GM19238 (cell line): ENCODE measurements at regions not wholly inside any gene's neighbourhood (a gene's known extent, or its start where the extent isn't known, plus 50 kb on each side); places are given as distances from the start of the nearest gene placed in this dataset.
A peak's percentile ranks its signal among the peaks of the same experiment; 100 is the strongest.

Experiments used
- DNase-seq: peaks from one replicate; pipeline ENCODE4 v3.0.0; 2011; ENCODE audit warnings: low spot score; ENCODE audit not compliant: insufficient read length

DNA sequence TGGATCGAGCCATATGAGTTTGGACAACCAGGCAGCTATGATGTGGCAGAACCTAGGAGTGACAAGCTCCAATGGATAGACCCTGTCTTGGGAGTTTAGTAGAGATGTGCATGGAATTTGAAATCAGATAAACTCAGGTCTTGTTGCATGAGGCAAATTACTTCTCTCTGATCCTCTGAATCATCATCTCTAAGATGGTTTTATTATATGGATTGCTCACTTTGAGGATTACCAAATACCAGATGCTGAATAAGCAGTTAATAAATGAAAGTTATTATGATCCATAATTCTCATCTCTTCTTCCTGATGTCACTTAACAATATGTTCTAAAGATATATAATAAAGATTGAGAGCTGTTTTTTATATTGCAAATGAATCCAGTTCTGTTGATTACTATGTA is 622.2 kb downstream of the NTRK3 start:
- no peak for DNase-seq

DNA sequence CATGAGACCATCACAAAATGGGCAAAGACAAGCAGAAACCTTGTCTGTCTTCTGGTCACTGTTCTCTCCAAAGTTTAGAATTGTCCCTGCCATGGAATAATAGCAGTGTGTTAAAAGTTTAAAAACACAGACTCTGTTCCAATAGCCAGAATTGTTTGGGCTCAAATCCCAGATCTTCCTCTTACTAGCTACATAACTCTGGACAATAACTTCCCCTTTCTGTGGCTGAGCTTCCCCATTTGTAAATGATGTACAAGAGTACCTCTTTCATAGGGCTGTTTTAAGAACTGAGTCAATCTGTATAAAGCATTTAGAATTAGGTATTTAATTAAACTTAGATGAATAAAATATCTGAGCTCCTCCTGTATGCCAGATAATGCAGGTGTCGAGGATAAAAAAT is 623.0 kb downstream of the NTRK3 start:
- DNase-seq = no peak

DNA sequence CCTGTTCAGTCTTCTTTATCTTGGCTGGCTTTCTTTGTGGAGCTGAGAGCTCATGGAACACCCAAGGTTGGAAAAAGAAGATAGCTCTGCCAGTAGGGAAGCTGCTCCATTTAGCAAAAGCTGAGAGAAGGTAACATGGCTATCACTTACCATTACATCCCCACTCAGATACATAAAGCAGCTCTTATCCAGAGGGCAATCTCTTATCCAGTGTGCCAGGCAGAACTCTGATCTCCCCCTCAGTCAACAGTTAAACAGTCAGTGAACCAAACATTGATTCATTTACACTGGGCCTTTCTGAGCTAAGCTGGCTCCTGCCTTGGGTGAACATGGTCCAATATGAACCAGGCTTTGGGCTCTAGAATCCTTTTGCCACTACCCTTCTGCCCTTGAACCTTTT is 624.2 kb downstream of the NTRK3 start:
- no peak for DNase-seq

DNA sequence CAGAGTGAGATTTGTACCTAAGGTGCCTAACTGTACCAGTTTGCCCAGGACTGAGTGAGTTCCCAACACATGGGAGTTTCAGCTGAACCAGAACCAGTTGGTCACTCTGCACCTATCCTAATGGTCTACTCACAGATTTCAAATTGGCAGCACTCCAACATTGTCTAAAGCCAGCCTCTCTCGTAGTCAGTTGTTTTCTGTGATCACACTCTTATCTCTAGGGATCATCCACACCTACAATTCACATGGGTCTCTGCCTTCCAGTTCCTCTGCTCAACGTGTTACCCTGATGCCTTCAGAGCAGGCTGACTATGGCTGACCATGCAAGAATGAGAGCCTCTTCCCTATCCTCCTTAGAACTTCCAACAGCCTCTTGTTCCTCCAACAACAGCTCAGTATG is 624.8 kb downstream of the NTRK3 start:
- no peak for DNase-seq

- DNase-seq = no peak
These were observed 625.4 kb downstream of the NTRK3 start for GRCh38 chr15:87631093-87631492.

- no peak for DNase-seq
These were observed 628.2 kb downstream of the NTRK3 start for GRCh38 chr15:87628311-87628710.

- DNase-seq = no peak
These were observed 629.7 kb downstream of the NTRK3 start for GRCh38 chr15:87626860-87627259.

- DNase-seq = no peak
These were observed 632.7 kb downstream of the NTRK3 start for GRCh38 chr15:87623832-87624231.

DNA sequence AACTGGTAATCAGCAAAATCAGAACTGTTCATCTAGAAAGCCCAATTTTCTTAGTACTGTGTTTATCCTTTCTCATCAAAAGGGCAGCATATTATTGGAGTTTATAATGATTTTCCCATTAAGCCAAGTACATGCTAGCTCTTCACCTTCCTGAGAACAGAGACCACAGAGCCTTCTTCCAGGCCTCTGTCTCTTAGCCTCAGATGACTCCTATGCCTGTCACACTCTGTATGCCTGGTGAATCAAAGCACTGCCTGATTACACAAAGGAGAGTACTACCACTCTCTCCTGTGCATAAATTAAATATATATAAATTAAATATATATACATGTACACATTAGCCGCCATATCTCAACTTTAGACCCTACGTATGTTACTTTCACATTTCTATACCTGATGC is 636.1 kb downstream of the NTRK3 start:
- DNase-seq = no peak

DNA sequence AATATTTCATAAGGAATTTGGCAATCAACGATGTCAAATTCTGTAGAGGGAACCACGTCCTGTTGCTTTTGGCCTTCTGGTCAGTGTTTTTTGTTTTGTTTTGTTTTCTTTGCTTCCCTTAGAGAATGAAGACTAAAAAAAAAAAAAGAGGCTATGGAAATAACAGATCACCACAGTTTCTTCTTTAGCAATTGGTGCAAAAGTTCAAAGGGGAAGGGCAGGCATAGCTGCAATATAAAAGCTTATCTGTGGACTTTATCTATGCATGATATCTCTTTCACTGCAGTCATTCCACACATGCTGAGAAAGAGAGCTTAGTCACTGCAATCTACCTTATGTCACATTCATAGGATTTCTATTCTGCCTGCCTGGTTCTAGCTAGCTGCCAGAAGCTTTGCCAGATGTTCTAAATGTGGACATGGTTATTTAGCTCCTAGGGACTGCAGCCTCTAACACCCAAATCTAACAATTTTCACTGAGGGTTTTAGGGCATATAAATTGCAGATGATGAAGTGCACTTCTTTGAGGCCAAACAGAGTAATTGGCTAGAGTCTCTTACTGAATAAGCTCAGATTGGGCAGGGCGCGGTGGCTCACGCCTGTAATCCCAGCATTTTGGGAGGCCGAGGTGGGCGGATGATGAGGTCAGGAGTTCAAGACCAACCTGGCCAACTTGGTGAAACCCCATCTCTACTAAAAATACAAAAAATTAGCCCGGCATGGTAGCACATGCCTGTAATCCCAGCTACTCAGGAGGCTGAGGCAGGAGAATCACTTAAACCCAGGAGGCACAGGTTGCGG is 637.2 kb downstream of the NTRK3 start:
- DNase-seq = no peak

DNA sequence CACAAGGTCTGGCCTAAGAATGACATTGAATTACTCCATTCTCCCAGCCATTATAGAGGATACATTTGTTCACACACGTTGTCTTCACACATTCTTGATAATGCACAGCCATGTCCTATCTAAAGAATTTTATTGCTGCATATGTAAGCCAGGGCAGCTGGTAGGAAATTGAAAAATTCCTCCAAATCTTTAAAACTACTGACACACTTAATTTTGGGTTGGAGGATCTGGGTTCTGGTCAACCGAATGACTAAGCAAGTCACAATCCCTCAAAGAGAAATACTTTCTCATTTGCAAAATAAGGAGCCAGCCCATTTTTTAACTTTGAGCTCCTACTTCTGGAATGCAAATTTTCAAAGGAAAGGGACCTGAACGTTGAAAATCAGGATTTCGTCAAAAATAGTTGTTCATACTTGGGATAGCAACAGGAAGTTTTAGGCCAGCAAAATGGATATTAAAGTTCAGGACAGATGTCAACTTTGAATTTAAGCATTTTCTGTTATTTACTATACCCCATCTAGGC is 638.3 kb downstream of the NTRK3 start:
- DNase-seq = no peak

- DNase-seq = no peak
These were observed 641.8 kb downstream of the NTRK3 start for GRCh38 chr15:87614704-87615103.

DNA sequence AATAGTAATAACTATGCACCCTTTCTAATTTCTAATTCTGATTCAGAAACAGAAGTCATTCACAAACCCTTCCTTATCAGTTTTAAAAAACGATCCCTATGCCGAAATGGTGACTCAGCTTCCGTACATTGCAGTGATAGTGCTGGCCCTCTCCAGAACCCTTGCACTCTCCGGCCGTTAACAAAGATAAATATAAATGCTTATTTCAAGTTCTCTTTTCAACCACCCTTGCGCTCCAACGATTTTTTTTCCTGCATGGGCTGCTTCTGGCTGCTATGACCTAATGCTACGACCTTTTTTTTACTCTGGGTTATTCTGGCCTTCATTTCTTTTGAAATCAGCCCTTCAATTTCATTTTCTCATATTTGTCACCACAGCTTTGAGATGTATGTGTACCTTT is 646.2 kb downstream of the NTRK3 start:
- no peak for DNase-seq

DNA sequence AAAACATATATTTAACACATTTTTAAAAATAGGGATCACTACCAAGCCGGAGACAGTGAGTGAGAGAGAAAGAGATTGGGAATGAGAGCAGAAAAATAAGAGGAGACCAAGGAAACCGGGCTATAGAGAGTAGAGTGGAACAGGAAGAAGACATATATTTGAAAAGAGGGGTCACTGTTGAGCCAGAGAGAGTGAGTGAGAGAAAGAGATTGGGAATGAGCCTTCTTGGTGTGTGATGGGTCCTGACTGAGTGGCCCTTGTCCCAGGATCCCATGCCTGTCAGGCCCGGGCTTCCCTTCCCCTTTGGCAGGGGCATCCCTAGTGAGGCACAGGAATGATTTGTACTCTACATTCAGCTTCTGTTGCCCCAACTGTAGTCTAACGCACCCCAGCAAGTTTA is 646.6 kb downstream of the NTRK3 start:
- DNase-seq = no peak

- no peak for DNase-seq
These were observed 647.1 kb downstream of the NTRK3 start for GRCh38 chr15:87609474-87609873.

DNA sequence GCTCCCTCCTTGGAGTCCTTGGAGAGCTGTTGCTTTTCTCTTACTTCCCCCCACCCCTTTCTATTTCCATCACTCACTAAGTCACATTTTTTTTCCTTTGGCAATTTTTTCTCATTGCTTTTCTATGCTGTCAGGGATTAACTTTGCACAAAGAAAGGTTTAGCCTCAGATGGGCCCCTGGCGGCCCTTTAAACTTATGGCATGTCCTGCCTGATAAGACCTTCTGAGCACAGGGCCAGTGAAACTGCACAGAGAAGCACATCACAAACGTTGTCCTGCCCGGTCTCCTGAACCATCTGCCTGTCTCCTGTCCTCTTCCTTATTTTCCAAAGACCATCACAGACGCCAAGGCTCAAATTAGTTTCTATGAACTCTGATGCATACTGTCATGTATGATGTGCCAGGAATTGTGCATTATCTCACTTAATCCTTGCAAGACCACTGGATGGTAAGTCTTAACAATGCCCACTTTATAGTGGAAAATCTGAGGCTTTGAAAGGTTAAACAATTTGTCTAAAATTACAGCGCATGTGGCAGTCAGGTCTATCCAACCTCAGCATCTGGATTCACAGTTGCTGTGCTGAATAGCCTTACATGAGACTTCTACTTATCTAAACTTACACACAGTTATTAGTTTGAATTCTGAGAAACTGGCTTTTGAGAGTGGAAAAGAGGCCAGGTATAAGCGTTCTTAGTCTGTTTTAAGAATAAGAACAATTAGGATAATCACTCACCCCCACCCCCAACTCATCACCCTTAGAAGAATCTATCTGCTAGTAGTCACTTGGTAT is 648.1 kb downstream of the NTRK3 start:
- DNase-seq = no peak

DNA sequence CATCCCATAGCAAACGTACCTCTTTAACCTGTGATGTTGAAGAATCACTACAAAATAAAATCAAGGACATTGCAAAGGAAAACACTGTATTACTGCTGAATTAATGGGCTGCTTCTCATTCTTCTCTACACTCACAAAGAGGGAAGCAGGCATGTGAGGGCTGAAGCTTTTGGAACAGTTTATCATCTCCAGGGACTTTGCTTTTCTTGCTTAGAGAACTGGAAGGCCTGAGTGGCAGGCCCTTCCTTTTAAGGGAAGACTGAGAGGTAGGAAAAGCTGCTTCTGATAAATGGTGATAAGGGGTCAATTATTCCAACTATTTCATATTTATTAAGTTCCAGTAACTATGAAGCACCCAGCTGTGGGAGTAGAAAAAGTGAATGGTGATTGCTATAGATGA is 649.6 kb downstream of the NTRK3 start:
- DNase-seq = no peak

GRCh38 chr15:87604857-87605446 is 651.6 kb downstream of the NTRK3 start:
- DNase-seq = peak; percentile 3

- DNase-seq = no peak
These were observed 654.2 kb downstream of the NTRK3 start for GRCh38 chr15:87602371-87602770.

- DNase-seq = no peak
These were observed 656.9 kb downstream of the NTRK3 start for GRCh38 chr15:87599616-87600015.

DNA sequence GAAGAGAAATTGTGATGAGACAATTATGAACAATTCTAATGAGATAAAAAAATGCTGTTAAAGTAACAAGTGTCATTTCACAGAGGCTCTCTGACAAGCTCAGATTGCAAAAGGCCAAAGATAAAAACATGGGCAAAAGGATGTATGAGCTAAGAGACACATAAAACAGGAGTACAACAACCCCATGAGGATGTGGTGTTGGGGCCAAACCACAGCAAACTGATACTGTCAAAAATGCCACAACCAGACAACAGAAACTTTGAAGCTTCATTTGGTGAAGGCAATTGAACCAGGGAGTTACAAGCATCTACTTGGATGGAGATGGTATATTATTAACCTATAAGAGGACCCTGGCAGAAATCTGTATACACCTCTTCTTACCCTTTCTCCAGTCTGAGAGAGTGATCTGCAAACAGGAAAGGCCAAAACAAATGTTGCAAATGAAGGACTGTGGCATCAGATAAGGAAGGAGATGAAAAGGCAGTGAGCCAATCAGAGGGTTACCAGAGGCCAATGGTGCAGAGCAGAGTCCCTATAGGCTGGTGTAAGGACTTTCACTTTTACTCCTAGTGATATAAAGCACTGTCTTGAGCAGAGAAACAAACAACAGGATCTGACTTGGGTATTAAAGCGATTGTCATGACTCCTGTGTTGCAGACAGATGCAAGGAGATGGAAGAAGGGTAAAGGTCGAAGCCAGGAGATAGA is 659.0 kb downstream of the NTRK3 start:
- no peak for DNase-seq

DNA sequence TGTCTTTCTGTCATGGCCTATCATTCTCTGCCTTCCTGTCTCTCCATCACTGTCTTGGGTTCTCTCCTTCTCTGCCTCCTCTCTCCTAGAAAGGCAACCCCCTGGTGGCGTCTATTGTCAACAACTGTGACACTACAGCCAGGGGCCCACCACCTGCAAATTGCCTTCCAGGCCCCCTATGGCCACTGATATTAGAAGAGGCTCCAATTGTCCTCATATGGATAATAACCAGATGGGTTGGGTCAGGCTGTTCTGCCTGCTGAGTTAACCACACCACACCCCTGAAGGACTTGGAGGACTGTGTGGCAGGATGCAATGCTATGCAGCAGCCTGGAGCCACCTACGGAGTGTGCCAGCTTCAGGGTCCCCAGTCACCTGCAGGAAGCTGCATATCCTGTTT is 665.0 kb downstream of the NTRK3 start:
- DNase-seq = no peak
